NCI-H226 (cell line): ENCODE measurements at regions not wholly inside any gene's neighbourhood (a gene's known extent, or its start where the extent isn't known, plus 50 kb on each side); places are given as distances from the start of the nearest gene placed in this dataset.

Experiments used
- DNase-seq: peaks from one replicate; pipeline ENCODE4 v3.0.0-alpha.2; 2015

DNA sequence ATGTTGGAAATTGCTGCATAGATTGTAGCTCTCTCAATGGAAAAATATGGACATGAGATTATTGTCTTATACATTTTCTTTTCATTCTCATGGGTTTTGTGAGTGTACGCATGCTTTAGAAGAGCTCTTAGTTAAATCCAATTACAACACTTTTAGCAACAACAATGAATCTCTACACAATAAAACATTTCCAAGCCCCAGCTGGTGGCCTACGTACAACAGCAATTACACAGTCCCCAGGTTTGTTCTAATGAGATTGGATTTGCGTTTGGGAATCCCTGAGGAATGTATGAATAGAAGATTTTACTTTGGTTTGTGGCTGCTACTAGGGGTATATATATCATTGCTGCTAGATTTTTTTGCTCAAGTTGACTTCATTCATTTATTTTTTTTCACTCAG lies 98.6 kb downstream of the FHDC1 start:
- DNase-seq = no peak

DNA sequence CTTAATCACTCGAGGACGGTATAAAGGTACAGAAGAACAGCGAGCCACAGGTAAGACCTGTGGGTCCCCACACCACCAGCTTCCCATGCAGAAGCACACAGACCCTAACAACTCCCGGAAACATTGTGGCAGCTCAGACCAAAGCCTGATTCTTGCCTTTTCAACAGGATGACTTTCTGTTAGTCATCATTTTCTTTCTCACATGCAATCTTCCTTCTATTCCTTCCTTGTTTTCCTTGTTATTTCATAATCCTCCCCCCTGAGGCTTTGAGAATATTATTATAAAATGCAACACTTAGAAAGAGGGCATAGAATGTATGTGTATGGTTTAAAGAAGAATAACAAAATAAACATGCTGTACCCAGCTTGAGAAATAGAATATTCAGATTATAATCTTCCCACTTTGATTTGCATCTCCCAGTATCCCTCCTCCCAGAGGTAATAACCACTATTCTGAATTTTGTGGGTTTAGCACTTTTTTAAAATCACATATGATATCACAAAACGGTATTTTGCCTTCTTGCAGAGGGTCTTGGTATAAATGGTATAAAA lies 100.9 kb downstream of the FHDC1 start:
- no peak for DNase-seq

DNA sequence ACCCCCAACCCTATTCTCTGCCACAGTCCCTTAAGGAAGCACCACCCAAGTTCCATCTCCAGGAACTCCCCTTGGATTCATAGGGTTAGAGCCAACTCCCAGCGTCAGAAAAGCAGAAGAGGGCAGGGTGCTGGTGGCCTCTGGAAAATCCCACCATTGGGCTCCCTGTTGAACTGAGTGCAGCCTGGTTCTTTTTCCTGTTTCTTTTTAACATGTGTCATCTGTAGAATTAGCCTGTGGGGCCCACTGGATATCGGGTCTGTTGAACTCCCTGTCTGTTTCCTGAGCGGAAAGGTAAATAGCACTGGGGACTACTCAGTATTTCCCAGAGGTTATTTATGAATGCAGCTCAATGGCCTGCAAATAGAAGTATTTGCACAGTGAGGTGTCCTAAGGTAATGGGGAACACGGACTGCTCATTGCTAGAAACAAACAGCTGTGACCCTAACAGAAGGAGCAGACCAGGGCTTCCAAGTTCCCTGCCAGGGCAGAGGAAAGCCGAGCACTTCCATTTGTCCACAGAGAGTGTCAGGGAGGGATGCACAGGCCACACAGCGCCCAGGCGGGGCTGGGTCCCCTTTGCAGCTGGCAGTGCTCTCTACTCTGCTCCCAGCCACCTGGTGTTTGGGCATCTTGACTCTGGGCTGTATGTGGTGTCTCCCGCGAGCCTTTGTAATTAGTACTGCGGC lies 102.6 kb downstream of the FHDC1 start:
- no peak for DNase-seq

DNA sequence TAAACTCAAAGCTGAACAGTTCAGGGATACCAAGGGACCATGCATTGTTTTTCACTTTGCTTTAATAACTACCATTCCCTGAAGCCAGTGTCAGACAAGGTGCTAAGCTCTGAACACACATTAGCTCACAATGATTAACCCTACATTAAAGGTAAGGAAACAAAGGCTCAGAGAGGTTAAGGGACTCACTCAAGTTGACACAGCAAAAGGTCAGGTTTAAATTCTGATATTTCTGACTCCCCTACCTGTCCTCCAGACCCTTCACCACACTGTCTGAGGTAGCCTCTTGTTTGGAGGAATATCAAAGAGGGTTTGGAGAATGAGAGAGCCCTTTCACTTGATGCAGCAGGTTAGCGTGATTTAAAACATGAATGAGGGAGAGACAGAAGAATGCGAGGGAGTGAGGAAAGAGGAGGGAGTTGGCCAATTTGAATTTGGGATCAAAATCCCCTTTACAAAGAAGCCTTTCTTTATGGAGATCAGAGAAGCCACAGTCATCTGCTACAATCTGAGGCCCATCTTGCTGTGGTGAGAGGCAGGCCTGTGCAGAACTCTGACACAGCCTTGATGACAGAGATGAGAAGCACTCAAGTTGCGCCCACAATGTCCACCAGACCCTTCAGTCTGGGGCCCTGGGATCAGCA lies 103.5 kb downstream of the FHDC1 start:
- DNase-seq = no peak

DNA sequence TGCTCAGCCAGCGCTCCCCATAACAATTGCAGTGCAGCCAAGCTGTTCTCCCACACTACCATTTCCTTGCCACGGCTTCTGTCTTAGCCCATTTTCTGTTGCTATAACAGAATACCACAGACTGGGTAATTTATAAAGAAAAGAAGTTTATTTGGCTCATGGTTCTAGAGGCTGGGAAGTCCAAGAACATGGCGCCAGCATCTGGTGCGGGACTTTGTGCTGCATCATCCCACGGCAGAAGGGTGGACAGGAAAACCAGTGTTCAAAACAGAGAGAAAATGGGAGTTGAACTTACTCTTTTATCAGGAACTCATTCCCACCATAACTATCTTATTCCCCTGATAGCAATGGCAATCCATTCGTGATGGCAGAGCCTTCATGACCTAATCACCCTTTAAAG lies 104.6 kb downstream of the FHDC1 start:
- DNase-seq = no peak

DNA sequence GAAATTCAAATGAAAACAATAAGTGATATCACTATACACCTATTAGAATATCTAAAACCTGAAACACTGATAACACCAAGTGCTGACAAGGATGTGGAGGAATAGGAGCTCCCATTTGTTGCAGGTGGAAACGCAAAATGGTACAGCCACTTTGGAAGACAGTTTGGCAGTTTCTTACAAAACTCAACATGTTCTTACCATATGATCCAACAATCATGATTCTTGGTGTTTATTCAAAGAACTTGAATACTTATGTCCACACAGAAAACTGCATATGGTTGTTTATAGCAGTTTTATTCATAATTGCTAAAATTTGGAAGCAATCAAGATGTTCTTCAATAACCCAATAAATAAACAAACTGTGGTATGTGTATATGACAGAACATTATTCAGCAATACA lies 107.9 kb downstream of the FHDC1 start:
- DNase-seq = no peak

DNA sequence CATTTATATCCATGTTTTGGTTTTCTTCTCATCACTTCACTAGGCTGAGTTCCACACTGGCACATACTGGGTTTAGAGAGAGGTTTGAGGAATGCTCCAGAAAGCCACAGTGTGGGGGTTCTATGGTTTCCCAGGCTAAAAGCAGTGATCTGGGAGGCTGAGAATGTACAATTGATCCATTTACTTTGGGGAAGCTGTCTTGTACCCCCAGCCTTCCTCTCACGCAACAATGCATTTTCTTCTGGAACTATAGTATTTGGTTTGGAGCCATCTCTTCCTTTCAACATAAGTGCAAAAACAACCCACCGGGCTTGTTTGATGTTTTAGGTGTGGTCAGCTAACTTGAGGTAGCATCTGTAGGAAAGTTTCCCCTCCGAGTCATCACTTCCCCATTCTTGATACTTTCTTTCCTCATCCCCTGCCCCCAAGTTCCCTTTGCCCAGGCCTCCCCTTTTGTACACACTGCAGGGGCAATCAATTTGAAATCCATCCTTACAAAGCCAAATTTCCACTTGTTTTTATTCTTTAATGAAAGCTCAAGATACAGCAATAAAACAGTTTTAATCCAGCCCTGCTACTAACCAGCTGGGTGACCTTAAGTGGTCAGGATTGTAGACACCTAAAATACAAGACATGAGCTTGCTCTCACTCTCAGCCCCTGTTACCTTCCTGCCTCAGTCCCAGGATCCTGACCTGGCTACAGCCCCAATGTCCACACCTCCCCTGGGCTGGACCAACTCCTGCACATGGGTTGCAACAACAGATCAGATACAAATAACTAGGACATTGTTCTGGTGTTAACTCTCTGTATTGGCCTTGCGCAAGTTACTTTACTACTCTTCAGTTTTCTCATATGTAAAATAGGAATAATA lies 109.2 kb downstream of the FHDC1 start:
- no peak for DNase-seq

DNA sequence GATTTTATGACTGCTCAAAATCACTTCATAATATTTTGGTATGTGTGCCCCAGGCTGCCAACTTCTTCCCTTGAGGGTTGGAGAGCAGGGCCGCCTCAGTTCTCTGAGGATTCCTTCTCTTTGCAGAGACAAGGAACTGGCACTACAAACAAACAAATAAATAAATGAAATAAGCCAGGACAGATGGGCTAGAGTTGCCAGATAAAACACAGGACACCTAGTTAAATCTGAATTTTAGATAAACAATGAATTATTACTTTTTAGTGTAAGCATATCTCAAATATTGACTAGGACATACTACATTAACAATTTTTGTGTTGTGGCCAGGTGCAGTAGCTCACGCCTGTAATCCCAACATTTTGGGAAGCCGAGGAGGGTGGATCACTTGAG lies 122.5 kb downstream of the FHDC1 start:
- no peak for DNase-seq

DNA sequence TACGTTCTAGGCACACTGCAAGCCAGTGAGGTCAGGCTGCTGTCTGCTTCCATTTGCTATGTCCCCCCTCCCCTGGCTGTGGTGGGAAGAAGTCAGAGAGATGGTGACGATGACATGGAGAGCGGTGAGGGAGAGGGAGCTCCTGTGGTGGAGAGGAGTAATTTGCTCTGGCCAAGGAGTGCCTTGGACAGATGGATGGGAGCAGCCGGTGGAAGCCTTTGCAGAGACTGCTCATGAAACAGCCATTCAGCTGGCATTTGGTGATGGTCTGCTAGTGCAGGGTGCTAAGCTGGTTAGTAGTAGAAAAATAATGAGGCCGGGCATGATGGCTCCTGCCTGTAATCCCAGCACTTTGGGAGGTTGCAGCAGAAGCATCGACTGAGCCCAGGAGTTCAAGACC lies 124.1 kb downstream of the FHDC1 start:
- no peak for DNase-seq

DNA sequence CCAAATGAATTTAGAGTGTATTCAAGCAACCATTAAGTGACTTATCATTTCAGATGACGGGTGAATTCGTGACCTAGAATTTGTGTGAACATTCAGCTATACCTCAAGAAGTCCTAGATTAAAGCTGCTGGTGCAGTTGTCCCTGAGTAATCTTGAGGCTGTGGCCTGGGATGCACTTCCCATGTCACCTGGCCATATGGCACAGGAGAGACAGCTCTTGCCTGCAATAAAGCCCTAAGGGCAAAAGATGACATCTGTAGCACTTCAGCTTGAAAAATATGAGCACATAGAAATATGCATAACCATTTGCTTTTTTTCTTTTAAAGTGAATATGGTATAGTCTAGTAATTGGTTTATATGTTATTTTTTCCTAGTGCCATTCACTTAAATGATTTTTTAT lies 125.8 kb downstream of the FHDC1 start:
- DNase-seq = no peak

DNA sequence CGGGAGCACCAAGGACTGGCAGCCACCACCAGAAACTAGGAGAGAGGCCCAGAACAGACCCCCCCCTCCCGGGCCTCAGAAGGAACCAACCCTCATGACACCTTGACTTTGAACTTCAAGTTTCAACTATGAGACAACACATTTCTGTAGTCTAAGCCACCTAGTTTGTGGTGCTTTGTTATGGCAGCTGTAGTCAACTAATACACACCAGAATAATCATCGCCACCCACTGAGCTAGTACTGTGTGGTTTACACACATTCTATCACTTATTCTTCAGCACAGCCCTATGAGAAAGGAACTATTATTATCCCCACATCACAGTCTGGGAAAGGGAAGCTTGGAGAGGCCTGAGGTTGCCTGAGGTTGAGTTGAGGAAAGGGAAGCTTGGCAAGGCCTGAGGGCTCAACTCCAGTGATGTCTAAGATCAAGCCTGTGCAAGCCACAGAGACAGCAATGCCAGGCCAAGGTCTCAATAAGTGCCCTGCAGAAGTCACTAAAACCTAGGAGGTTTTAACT lies 126.6 kb downstream of the FHDC1 start:
- no peak for DNase-seq

DNA sequence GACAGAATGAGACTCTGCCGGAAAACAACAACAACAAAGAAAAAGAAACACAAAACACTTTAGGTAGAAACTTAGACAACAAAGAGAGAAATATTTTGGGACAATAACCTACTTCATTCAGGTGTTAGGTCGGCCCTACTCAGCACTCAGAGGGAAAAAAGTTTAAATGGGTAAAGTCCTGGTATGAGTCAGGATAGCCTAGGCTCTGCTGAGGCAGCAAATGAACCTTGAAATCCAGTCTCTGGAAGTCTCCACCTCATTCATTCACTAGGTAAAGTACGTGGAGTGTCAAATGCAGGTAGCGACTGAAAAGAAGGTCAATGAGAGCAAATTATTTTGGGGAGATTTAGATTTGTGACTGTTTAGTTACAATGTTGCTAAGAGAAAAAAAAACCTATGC lies 127.4 kb downstream of the FHDC1 start:
- DNase-seq = no peak

DNA sequence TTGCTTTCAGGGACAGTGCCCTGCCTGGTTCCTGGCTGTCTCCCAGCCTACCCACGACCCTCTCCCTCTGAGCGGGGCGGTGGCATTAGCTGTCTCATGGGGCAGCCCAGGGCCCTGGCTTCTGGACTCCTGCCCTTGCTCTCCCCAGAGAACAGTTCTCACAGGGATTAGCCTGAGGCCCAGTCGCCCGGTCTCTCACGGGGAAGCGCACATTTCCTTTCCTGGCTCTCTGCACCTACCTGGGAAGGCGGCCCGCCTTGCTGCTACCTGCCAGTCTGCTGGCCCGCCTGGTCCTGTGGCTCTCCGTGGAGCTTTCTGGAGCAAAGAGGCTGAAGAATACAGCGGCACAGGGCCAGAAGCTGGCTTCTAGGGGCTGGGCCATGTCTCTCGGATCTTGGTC lies 128.4 kb downstream of the FHDC1 start:
- DNase-seq = no peak

DNA sequence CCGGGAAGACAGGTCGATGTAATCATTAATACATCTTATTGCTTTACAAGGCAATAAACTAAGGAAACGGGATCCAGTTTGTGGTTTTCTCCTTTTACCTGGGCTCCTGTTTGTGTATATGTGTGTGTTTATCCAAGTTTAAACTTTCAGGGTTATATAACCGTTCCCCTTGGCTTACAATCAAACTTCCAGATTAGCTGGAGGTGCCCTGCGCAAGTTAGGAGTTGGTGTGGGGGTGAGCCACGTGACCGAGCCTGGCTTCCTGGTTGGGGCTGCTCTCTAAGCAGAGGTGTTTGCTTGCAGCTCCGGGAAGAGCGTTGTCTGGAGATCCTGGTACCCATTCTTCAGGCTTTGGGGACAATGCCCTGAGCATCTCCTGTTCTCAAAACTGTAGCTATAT lies 129.2 kb downstream of the FHDC1 start:
- no peak for DNase-seq

DNA sequence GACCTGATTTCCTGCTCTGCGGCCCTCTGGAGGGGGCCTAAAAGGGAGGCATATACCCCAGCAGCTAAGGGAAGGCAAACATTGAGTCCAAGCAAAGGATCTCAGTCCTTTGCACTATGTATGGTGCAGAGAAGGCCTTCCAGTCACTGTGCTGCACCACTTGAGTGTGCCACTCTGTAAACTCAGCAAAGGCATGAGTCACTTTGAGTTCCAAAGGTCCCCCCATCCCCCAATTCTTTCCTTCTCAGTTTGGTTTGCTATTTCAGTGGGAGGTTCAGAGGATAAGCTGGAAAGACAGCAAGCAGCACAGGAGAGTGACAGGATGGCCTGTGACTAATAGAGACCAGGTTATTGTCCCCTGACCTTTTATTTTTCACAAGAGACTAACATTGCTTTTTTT lies 131.3 kb downstream of the FHDC1 start:
- peak; percentile 14 for DNase-seq

DNA sequence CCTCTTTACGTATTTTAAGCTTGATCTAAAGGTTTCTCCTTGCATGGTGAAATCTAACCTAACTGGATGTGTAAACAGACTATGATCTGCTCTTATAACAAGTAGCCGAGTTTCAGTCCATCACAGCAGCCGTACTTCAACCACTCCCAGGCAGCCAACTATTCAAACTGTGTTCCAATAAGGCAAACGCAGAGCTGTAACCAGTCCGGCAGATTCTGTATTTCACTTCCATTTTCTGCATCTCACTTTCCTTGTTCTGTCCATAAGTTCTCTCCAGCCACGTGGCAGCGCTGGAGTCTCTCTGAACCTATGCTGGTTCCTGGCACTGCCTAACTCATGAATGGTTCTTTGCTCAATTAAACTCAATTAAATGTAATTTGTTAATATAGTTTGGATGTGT lies 132.6 kb downstream of the FHDC1 start:
- no peak for DNase-seq

DNA sequence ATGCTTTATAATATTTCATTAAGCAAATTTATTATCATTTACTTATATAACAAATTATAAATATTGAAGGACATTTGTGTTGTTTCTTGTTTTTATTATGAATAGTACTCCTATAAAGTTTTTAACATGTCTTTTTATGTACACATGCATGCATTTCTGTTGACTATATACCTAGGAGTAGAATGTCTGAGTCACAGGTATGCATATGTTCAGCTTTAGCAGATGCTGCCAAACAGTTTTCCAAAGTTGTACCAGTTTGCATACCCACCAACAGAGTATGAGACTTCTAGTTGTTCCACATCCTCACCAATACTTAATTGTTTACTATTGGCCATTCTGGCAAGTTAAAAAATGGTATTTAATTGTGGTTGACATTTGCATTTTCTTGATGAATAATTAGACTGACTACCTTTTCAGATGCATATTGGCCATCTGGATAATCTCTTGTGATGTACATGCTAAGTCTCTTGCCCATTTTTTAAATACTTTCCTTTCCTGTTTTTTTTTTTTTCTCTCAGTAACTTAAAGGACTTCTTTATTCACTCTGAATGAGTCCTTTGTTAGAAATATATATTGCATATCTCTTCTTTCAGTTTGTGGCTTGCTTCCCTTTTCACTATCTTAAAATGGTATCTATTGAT lies 132.2 kb upstream of the TRIM2 start:
- no peak for DNase-seq

DNA sequence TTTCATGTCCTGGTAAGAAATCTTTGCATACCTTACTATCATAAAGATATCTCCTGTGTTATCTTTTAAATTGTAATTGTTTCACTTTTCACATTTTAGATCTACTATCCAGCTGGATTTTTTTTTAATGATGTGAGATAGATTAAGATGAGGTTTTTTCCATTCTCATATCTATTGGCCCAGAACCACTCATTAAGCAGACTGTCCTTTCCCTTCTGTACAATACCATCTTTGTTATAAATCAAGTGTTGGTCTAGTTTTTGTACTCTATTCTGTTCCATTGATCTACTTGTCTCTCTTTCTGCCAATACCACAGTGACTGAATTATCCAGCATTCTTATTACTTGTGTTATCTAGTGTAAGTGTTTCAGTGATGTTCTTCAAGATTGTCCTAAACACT lies 131.6 kb upstream of the TRIM2 start:
- no peak for DNase-seq

DNA sequence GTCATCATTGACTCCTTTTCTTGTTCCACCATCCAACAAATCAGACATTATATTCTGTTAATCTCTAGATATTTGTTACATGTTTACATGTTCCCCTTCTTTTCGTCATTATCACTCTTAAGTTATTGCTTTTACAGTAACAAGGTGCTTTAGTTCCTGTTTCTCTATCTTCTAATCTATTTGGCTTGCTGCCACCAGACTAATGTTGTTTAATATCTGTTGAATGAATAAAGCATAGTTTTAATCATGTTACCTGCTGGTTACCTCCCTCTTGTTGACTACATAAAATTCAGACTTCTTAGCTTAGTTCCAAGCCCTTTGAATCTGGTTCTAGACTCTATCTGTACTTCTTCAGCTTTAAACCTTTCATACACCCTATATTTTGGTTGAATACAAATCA lies 129.8 kb upstream of the TRIM2 start:
- DNase-seq = no peak

DNA sequence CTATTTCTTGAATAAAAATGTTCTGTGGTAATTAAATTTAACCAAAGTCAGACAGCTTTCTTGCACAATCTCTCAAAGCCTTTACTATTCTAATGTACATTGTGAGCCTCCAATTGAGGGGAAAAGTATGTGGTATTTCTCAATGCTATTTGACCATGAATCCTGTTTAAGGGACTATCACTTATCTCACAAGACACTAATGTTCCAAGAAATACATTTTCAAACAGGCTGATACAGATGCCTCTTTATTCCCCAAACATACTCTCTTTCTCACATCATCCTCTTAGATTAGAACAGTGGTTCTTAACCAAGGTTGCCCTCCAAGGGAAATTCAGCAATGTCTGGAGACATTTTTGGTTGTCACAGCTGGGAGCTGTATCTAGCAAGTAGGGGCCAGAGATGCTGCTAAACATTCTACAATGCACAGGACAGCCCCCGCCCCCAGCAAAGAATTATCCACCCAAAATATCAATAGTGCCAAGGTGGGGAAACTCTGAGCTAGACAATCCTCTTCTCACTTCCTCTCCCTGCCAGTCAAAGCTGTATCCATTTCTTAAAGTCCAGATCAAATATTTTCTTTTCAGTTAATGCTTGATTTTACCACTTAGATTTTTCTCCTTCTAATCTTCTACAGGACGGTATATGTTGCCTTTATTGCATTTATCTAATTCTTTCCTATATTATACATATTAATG lies 129.2 kb upstream of the TRIM2 start:
- no peak for DNase-seq

DNA sequence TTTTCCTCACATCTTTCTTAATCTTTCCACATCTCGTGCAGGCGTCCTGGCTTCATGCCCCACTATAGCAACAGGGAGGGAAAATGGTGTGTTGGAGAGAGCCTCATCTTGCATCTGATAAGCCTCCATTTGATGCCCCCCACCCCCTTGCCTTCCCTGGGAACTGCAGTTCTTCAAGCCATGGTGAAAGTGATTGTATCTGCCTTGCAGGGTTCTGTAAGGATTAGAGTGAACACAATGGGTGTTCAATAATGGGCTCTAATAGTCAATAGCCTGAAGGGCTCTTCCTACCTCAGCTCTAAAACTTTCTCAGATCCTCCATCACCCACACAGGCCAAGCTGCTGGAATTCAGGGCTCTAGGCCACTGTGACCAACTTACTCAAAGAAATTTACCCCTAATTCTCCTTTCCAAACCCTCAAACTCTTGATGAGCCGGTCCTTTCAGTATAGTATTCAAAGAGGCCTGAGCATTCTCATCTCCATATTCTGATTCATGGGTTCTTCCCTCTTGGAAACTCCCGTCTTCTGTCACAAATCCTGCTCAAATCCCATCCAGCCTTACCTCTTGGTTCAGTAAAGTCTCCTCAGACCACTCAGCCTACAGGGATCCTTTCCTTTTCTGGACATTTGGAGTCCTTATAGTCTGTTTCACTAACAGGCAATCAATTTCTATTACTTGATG lies 128.3 kb upstream of the TRIM2 start:
- no peak for DNase-seq

DNA sequence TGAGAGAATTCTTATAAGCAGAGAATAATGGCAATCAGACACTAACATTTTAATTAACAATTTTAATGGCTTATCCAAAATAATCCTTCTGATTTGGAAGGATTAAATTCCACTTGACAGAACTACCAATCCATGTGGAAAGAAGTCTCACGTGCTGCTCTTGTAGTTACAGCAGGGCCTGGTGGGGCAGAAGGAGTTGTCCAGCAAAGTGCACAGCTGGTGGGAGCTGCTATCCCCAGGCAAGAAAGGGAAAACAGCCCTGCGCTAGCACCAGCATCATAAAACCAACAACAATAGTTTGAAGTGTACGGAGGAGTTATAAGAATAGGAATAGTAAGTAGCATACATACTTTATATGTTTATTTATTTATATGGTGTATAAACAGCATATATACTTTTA lies 127.4 kb upstream of the TRIM2 start:
- no peak for DNase-seq
